CD4-positive, alpha-beta T cell treated with Interleukin-21 for 1 hour (primary cell): ENCODE measurements at regions not wholly inside any gene's neighbourhood (a gene's known extent, or its start where the extent isn't known, plus 50 kb on each side); places are given as distances from the start of the nearest gene placed in this dataset.
A peak's percentile ranks its signal among the peaks of the same experiment; 100 is the strongest.
"Not testable (repeated sequence)": the region's sequence is repeated elsewhere in the genome, so short reads cannot be mapped to it uniquely, and the experiment has no call there.

ENCODE experiments used
- DNase-seq: peaks from one replicate; pipeline ENCODE4 v3.0.0-alpha.2; 2020

- no peak for DNase-seq
Observed at GRCh38 chr10:4250587-4250887, 465.5 kb upstream of the KLF6 start.

GRCh38 chr10:4249841-4250586 is 465.0 kb upstream of the KLF6 start:
- DNase-seq, result no peak

GRCh38 chr10:4247379-4247778 is 462.4 kb upstream of the KLF6 start:
- DNase-seq, result no peak

GRCh38 chr10:4246881-4247358 is 461.9 kb upstream of the KLF6 start:
- DNase-seq, result no peak

GRCh38 chr10:4243651-4244050 is 458.6 kb upstream of the KLF6 start:
- no peak for DNase-seq

- DNase-seq, result no peak
Observed at GRCh38 chr10:4243169-4243568, 458.2 kb upstream of the KLF6 start.

GRCh38 chr10:4242561-4243035 is 457.6 kb upstream of the KLF6 start:
- no peak for DNase-seq

GRCh38 chr10:4241724-4242345 is 456.8 kb upstream of the KLF6 start:
- no peak for DNase-seq

GRCh38 chr10:4240608-4241197 is 455.7 kb upstream of the KLF6 start:
- no peak for DNase-seq

- DNase-seq, result no peak
Observed at GRCh38 chr10:4239186-4239585, 454.2 kb upstream of the KLF6 start.

GRCh38 chr10:4236905-4237304 is 451.9 kb upstream of the KLF6 start:
- DNase-seq, result not testable (repeated sequence)

- peak; percentile 73 for DNase-seq
Observed at GRCh38 chr10:4234661-4235060, 449.7 kb upstream of the KLF6 start.

GRCh38 chr10:4231439-4231838 is 446.4 kb upstream of the KLF6 start:
- no peak for DNase-seq

- DNase-seq, result no peak
Observed at GRCh38 chr10:4230036-4230435, 445.0 kb upstream of the KLF6 start.

- no peak for DNase-seq
Observed at GRCh38 chr10:4229106-4229505, 444.1 kb upstream of the KLF6 start.

GRCh38 chr10:4227586-4227985 is 442.6 kb upstream of the KLF6 start:
- no peak for DNase-seq

GRCh38 chr10:4226941-4227540 is 442.0 kb upstream of the KLF6 start:
- DNase-seq, result no peak

- DNase-seq, result no peak
Observed at GRCh38 chr10:4224178-4224577, 439.2 kb upstream of the KLF6 start.

GRCh38 chr10:4221310-4221709 is 436.3 kb upstream of the KLF6 start:
- not testable (repeated sequence) for DNase-seq

GRCh38 chr10:4219901-4220300 is 434.9 kb upstream of the KLF6 start:
- DNase-seq, result no peak

GRCh38 chr10:4217653-4218052 is 432.6 kb upstream of the KLF6 start:
- DNase-seq, result no peak

- DNase-seq, result no peak
Observed at GRCh38 chr10:4217187-4217586, 432.2 kb upstream of the KLF6 start.

- DNase-seq, result no peak
Observed at GRCh38 chr10:4216726-4217125, 431.7 kb upstream of the KLF6 start.
